ENCODE measurements at regions not wholly inside any gene's neighbourhood (a gene's known extent, or its start where the extent isn't known, plus 50 kb on each side); places are given as distances from the start of the nearest gene placed in this dataset.
"Not testable (repeated sequence)": the region's sequence is repeated elsewhere in the genome, so short reads cannot be mapped to it uniquely, and the experiment has no call there.

DNA sequence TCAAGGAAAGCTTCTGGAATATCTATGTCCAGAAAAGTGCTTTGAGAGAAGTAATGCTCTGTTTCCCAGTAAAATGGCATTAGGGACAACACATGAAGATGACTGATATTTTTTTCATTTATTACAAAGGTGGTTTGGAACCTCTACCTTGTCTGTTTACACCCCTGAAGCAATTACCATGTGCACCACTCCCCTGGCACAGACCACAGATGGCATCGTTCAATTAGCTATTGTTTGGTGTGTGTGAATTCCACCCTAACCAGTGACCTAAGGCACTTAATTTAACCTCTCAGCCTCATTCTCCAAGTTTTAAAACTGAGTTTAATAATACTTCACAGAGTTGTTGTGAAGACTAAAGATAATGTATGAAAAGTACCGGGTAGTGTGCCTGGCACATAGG is 127.6 kb upstream of the BMAL1 start:
- TF ChIP-seq CTCF (IDR thresholded peaks at IDR 0.05; ENCODE audit: poor library complexity, severe bottlenecking): no peak

DNA sequence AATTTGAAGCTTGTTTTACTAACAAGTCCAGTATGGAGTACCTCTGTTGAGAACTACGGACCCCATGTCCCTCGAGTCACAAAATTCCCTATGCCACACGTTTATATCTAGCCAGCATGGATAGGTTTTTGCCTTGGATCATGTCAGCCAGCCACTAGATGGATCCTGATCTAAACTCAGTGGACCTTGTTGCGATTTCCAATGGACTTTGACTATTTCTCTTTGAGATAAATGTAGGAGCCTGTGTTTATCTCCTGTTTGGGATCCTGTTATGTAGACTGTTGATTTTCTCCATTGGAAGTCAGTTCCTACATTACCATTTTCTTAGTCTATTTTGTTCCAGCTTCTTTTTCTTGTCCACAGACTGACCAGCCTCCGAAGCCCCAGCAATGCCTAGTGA is 127.1 kb upstream of the BMAL1 start:
- ATAC-seq (ENCODE audit: low read depth): no peak
- H3K4me1 ChIP-seq (ENCODE audit: insufficient read depth, poor library complexity, severe bottlenecking): peaks cover 9% of the 10 kb centered on the region

More for the DNA sequence above, 127.6 kb upstream of the BMAL1 start:
- Histone ChIP-seq H3K4me1 (ENCODE audit: insufficient read depth, poor library complexity, severe bottlenecking) (peaks cover 9% of the 10 kb centered on the region), H3K27me3 (ENCODE audit: insufficient read depth, poor library complexity, severe bottlenecking) (no peaks in the 10 kb centered on the region), H3K27ac (ENCODE audit: poor library complexity, severe bottlenecking) (no peak overlapping the region), H3K36me3 (ENCODE audit: low read depth) (no peaks in the 10 kb centered on the region), H3K4me3 (ENCODE audit: severe bottlenecking) (no peak overlapping the region), H3K9me3 (ENCODE audit: severe bottlenecking) (no peaks in the 10 kb centered on the region)
- DNase-seq (ENCODE audit: low spot score): no peak
- no peak for ATAC-seq (ENCODE audit: low read depth)

GRCh38 chr11:13152264-13152663 is 125.3 kb upstream of the BMAL1 start:
- no peak for ATAC-seq (ENCODE audit: low read depth)

More for the DNA sequence above, 127.1 kb upstream of the BMAL1 start:
- Histone ChIP-seq H3K4me3 (ENCODE audit: severe bottlenecking) (no peak overlapping the region), H3K27ac (ENCODE audit: poor library complexity, severe bottlenecking) (no peak overlapping the region), H3K9me3 (ENCODE audit: severe bottlenecking) (no peaks in the 10 kb centered on the region), H3K27me3 (ENCODE audit: insufficient read depth, poor library complexity, severe bottlenecking) (no peaks in the 10 kb centered on the region), H3K36me3 (ENCODE audit: low read depth) (no peaks in the 10 kb centered on the region)
- no peak for TF ChIP-seq CTCF (IDR thresholded peaks at IDR 0.05; ENCODE audit: poor library complexity, severe bottlenecking)
- no peak for DNase-seq (ENCODE audit: low spot score)

GRCh38 chr11:13152736-13153541 is 124.7 kb upstream of the BMAL1 start:
- peaks cover 9% of the 10 kb centered on the region for H3K4me1 ChIP-seq (ENCODE audit: insufficient read depth, poor library complexity, severe bottlenecking)
- ATAC-seq (ENCODE audit: low read depth) (no peak), DNase-seq (ENCODE audit: low spot score) (no peak)
- H3K36me3 ChIP-seq (ENCODE audit: low read depth): no peaks in the 10 kb centered on the region
- no peaks in the 10 kb centered on the region for H3K9me3 ChIP-seq (ENCODE audit: severe bottlenecking)
- no peaks in the 10 kb centered on the region for H3K27me3 ChIP-seq (ENCODE audit: insufficient read depth, poor library complexity, severe bottlenecking)
- TF ChIP-seq CTCF (IDR thresholded peaks at IDR 0.05; ENCODE audit: poor library complexity, severe bottlenecking): peak; percentile 78
- no peak overlapping the region for H3K27ac ChIP-seq (ENCODE audit: poor library complexity, severe bottlenecking)
- no peak overlapping the region for H3K4me3 ChIP-seq (ENCODE audit: severe bottlenecking)

More at GRCh38 chr11:13152264-13152663, 125.3 kb upstream of the BMAL1 start:
- H3K27ac ChIP-seq (ENCODE audit: poor library complexity, severe bottlenecking): no peak overlapping the region
- no peak for TF ChIP-seq CTCF (IDR thresholded peaks at IDR 0.05; ENCODE audit: poor library complexity, severe bottlenecking)
- peaks cover 9% of the 10 kb centered on the region for H3K4me1 ChIP-seq (ENCODE audit: insufficient read depth, poor library complexity, severe bottlenecking)
- no peak overlapping the region for H3K4me3 ChIP-seq (ENCODE audit: severe bottlenecking)
- H3K9me3 ChIP-seq (ENCODE audit: severe bottlenecking): no peaks in the 10 kb centered on the region
- no peaks in the 10 kb centered on the region for H3K27me3 ChIP-seq (ENCODE audit: insufficient read depth, poor library complexity, severe bottlenecking)
- no peak for DNase-seq (ENCODE audit: low spot score)
- H3K36me3 ChIP-seq (ENCODE audit: low read depth): no peaks in the 10 kb centered on the region

GRCh38 chr11:13154374-13154773 is 123.2 kb upstream of the BMAL1 start:
- H3K9me3 ChIP-seq (ENCODE audit: severe bottlenecking); H3K4me1 ChIP-seq (ENCODE audit: insufficient read depth, poor library complexity, severe bottlenecking); H3K36me3 ChIP-seq (ENCODE audit: low read depth); DNase-seq (ENCODE audit: low spot score); H3K27ac ChIP-seq (ENCODE audit: poor library complexity, severe bottlenecking); H3K27me3 ChIP-seq (ENCODE audit: insufficient read depth, poor library complexity, severe bottlenecking); ATAC-seq (ENCODE audit: low read depth); H3K4me3 ChIP-seq (ENCODE audit: severe bottlenecking): not testable (repeated sequence)

Data from RWPE2 (cell line).